ENCODE measurements at regions not wholly inside any gene's neighbourhood (a gene's known extent, or its start where the extent isn't known, plus 50 kb on each side); places are given as distances from the start of the nearest gene placed in this dataset.

DNA sequence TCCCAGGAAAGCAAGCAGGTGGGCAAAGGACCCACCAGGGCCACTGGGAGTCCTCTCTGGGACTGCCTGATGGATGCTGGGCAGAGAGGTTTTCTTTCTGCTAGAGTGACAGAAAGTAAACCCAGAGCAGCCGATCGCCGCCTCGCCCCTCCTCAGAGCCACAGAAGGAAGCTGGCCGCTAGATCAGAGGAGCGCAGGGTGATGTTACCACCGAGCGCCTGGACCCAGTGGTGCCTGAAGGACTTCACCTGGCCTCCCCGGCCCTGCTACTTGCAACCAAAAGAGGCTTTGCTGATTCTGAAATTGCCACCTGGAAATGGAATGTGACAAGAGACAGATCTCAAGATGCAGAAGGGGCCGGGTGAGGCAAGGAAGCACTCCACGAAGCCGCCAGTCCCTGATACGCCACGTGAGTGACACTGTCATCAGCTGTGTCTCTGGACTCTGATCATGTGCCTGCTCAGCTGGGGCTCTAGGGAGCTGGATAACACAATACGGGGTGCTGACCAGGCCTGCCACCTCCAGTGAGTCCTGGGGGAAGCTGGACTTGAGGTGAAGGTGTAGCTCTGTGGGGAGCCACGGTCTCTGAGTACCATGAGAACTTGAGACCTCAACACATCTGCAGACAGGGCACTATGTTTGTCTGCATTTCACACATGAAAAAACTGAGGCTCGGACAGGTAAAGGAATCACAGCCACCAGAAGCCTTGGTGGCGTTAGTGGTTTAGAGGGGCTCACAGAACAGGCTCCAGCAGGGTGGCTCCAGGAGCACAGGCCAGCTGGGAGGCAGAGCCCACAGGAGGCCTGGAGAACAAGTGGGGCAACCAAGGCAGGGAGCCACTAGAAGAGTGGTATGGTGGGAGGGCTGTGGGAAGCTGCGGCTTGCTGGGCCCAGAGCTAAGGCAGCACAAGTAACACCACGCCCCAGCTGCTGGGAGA, 137.9 kb upstream of the PRR20G start:
- Histone ChIP-seq H3K79me2 (ENCODE audit: control insufficient read depth, insufficient read depth, low read length) (no peaks in the 10 kb centered on the region), H3K27ac (ENCODE audit: low read length in 2 of 2) (no peak overlapping the region), H3K36me3 (replicated peaks in 1 of 2; ENCODE audit: control extremely low read depth in 1 of 2, control insufficient read depth in 1 of 2, extremely low read depth in 1 of 2, insufficient read depth in 2 of 2, low read length in 1 of 2) (no peaks in the 10 kb centered on the region), H3K4me3 (ENCODE audit: control extremely low read depth in 1 of 5, extremely low read depth in 1 of 5, insufficient read depth in 1 of 5, low read depth in 2 of 5, low read length in 4 of 5) (no peak overlapping the region), H2AFZ (ENCODE audit: insufficient read depth, low read depth, low read length, poor library complexity, severe bottlenecking) (no peak overlapping the region), H3K9me3 (ENCODE audit: control extremely low read depth in 1 of 3, control insufficient read depth in 2 of 3, insufficient read depth in 1 of 3, low read length in 2 of 3) (no peaks in the 10 kb centered on the region), H3K27me3 (replicated peaks in 1 of 4; ENCODE audit: control extremely low read depth in 1 of 4, control insufficient read depth in 3 of 4, insufficient read depth in 4 of 4, low read length in 3 of 4) (peaks cover 0 to 9% (median 4%) of the 10 kb centered on the region in 4 experiments), H3K4me2 (replicated peaks; ENCODE audit: low read depth, low read length, poor library complexity, severe bottlenecking) (no peak overlapping the region), H3K4me1 (ENCODE audit: control insufficient read depth in 2 of 2, insufficient read depth in 2 of 2, low read length in 2 of 2) (no peaks in the 10 kb centered on the region), H3K9ac (ENCODE audit: low read length) (no peak overlapping the region), H4K20me1 (ENCODE audit: control insufficient read depth, insufficient read depth, low read length, poor library complexity, severe bottlenecking) (no peaks in the 10 kb centered on the region)
- intact Hi-C loops (cut with micrococcal nuclease) = no loop called here
- H3K27ac Mint-ChIP-seq = no peak overlapping the region
- no peak for TF ChIP-seq EZH2 (IDR thresholded peaks at IDR 0.05; ENCODE audit: borderline replicate concordance, insufficient read depth, low read depth, low read length, poor library complexity, severe bottlenecking)
- no peak overlapping the region for H3K4me3 Mint-ChIP-seq
- H3K4me1 Mint-ChIP-seq = no peaks in the 10 kb centered on the region
- DNase-seq (no peak), ATAC-seq (ENCODE audit: low read depth) (no peak)
- ChIA-PET CTCF (no interaction called here), POLR2A (no interaction called here)
- no peaks in the 10 kb centered on the region for H3K9me3 Mint-ChIP-seq (ENCODE audit: insufficient read depth)
- peaks cover 46% of the 10 kb centered on the region for H3K27me3 Mint-ChIP-seq
- WGBS (ENCODE audit: insufficient coverage) = 77% methylated on average over 20 of the region's 20 CpGs

DNA sequence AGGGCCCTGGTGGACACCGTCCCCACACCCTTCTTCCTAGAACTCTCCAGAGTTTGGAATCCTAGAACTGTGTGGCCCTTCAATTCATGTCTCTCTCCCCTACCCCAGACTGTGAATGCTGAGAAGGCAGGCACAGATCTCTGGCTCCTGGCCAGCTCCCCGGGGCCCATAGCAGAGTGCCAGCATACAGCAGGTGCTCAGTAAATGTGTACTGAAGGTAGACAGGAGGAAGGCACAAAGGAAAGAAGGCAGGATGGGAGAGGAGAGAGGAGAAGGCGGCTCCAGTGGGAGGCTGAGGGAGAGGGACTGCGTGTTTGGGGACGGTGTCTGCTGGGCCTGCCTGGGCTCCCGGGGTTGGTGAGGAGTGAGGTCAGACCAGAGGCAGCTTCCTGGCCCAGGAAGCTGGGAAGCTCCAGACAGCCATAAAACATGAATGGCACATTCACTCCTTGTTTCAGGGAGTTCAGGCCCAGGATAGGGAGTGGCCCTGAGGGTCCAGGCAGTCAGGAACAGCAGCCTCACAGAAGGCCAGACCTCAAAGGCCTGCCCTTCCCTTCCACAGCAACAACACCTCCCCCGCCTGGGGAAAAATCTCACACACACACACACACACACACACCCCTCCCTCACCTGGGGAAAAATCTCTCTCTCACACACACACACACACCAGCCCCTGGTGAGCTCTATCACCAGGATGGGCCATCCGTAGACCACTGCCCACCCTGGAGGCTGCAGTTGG, 137.1 kb upstream of the PRR20G start:
- Histone ChIP-seq H3K9ac (ENCODE audit: low read length) (no peak overlapping the region), H4K20me1 (ENCODE audit: control insufficient read depth, insufficient read depth, low read length, poor library complexity, severe bottlenecking) (no peaks in the 10 kb centered on the region), H3K27me3 (replicated peaks in 1 of 4; ENCODE audit: control extremely low read depth in 1 of 4, control insufficient read depth in 3 of 4, insufficient read depth in 4 of 4, low read length in 3 of 4) (peaks cover 0 to 9% (median 3%) of the 10 kb centered on the region in 4 experiments), H3K9me3 (ENCODE audit: control extremely low read depth in 1 of 3, control insufficient read depth in 2 of 3, insufficient read depth in 1 of 3, low read length in 2 of 3) (no peaks in the 10 kb centered on the region), H3K27ac (ENCODE audit: low read length in 2 of 2) (no peak overlapping the region), H3K79me2 (ENCODE audit: control insufficient read depth, insufficient read depth, low read length) (no peaks in the 10 kb centered on the region), H2AFZ (ENCODE audit: insufficient read depth, low read depth, low read length, poor library complexity, severe bottlenecking) (no peak overlapping the region), H3K4me2 (replicated peaks; ENCODE audit: low read depth, low read length, poor library complexity, severe bottlenecking) (no peak overlapping the region), H3K4me3 (ENCODE audit: control extremely low read depth in 1 of 5, extremely low read depth in 1 of 5, insufficient read depth in 1 of 5, low read depth in 2 of 5, low read length in 4 of 5) (no peak overlapping the region), H3K36me3 (replicated peaks in 1 of 2; ENCODE audit: control extremely low read depth in 1 of 2, control insufficient read depth in 1 of 2, extremely low read depth in 1 of 2, insufficient read depth in 2 of 2, low read length in 1 of 2) (no peaks in the 10 kb centered on the region), H3K4me1 (ENCODE audit: control insufficient read depth in 2 of 2, insufficient read depth in 2 of 2, low read length in 2 of 2) (no peaks in the 10 kb centered on the region)
- POLR2A ChIA-PET = no interaction called here
- 55% methylated on average over 8 of the region's 8 CpGs for WGBS (ENCODE audit: insufficient coverage)
- Mint-ChIP-seq H3K9me3 (ENCODE audit: insufficient read depth) (no peaks in the 10 kb centered on the region), H3K27ac (no peak overlapping the region), H3K4me1 (no peaks in the 10 kb centered on the region), H3K27me3 (peaks cover 50% of the 10 kb centered on the region), H3K4me3 (no peak overlapping the region)
- intact Hi-C loops (cut with micrococcal nuclease) = no loop called here
- TF ChIP-seq, protein P1, sequence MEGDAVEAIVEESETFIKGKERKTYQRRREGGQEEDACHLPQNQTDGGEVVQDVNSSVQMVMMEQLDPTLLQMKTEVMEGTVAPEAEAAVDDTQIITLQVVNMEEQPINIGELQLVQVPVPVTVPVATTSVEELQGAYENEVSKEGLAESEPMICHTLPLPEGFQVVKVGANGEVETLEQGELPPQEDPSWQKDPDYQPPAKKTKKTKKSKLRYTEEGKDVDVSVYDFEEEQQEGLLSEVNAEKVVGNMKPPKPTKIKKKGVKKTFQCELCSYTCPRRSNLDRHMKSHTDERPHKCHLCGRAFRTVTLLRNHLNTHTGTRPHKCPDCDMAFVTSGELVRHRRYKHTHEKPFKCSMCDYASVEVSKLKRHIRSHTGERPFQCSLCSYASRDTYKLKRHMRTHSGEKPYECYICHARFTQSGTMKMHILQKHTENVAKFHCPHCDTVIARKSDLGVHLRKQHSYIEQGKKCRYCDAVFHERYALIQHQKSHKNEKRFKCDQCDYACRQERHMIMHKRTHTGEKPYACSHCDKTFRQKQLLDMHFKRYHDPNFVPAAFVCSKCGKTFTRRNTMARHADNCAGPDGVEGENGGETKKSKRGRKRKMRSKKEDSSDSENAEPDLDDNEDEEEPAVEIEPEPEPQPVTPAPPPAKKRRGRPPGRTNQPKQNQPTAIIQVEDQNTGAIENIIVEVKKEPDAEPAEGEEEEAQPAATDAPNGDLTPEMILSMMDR (IDR thresholded peaks at IDR 0.05) = no peak
- TF ChIP-seq EZH2 (IDR thresholded peaks at IDR 0.05; ENCODE audit: borderline replicate concordance, insufficient read depth, low read depth, low read length, poor library complexity, severe bottlenecking) = no peak
- ATAC-seq (ENCODE audit: low read depth) (no peak), DNase-seq (no peak)
- CTCF ChIA-PET = no interaction called here
